ENCODE measurements at regions not wholly inside any gene's neighbourhood (a gene's known extent, or its start where the extent isn't known, plus 50 kb on each side); places are given as distances from the start of the nearest gene placed in this dataset.

DNA sequence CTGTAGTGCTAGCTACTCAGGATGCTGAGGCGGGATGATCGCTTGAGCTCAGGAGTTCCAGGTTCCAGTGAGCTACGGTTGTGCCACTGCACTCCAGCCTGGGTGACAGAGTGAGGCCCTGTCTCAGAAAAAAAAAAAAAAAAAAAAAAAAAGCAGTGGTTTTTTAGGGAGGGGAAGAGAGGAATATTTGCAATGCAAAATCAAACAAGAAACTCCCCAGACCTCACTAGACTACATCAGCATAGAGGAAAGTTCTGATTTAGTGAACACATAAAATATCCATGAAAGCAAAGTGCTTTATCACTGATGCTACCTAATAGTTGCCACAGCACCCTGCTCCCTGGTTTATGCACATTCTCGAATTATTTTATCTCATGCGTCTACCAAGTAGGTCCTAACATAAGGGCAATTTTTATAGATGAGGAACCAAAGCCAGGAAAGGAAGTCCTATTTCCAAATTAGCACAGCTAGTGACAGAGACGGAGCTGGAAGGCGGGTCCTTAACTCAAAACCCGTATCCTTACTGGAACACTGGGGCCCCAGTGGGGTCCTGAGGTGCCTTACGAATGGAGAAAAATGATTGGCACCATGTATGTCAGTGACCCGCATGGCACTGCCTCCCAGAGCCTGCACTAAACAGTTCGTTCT is 50.7 kb upstream of the GPR157 start:
- DNase-seq (ENCODE audit: low read depth in 2 of 2) = no peak

DNA sequence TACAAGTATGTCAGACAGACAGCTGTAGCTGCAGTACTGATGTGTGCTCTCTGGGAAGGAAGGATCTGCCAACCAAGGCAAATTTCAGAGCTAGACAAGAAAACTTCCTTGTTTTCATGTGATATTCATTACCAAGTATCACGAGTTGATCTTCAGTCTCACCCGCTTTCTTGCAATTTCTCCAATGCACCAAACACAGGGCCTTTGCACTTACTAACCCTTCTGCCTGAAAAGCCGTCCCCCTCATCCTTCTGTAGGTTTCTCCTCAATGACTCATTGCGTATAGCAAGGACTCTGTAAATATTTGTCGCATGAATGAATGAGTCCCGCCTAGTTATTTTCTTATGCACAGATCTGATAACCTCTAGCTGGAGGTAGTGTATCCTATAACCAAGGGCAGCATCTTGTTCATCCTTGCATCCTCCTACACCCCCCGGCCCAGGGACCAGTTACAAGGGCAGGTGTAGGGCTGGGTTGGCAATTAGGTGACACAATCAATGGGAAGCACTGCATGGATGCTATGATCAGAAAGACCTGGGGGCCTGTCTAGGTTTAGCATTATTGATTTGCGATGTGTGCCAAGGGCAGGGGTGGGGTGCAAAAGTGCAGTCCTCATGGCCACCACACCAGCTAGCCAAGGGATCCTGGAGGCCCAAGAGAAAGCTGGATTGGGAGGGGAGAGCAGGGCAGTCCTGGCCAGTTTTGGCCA is 51.4 kb upstream of the GPR157 start:
- no peak for DNase-seq (ENCODE audit: low read depth in 2 of 2)

DNA sequence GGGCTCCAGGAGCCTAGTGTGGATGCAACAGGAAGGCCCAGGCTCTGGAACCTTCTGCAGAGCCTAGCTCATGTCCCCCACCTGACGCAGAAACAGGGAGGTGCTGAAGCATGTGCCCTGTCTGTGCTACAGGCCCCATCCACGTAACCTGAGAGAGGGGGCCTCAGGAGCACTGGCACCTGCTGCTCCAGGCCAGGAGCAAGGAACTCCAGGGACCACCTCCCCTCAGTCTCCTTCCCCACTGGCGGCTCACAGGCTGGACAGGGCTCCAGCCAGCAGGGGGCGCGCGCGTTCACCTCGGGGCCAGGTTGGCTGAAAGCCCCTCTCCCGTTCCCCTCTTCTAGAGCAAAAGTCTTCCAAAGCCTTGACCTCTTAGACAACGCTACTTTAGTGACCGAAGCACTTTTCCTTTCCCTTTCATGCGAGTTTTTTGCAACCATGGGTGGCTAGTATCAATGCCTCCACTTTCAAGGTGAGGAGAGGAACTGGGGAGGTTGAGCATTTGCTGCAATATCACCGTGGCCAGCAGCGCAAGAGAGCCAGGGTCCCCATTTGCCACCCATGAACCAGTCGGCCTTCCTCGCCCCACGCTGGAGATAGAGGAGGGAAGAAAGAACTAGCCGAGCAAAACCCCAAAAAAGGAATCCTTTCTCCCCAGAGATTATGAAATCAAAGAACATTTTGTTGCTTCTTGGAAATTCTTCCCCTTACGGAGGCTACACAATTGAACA is 52.4 kb upstream of the GPR157 start:
- DNase-seq (ENCODE audit: low read depth in 2 of 2) = peak in 1 of 2 donors; percentile 71

DNA sequence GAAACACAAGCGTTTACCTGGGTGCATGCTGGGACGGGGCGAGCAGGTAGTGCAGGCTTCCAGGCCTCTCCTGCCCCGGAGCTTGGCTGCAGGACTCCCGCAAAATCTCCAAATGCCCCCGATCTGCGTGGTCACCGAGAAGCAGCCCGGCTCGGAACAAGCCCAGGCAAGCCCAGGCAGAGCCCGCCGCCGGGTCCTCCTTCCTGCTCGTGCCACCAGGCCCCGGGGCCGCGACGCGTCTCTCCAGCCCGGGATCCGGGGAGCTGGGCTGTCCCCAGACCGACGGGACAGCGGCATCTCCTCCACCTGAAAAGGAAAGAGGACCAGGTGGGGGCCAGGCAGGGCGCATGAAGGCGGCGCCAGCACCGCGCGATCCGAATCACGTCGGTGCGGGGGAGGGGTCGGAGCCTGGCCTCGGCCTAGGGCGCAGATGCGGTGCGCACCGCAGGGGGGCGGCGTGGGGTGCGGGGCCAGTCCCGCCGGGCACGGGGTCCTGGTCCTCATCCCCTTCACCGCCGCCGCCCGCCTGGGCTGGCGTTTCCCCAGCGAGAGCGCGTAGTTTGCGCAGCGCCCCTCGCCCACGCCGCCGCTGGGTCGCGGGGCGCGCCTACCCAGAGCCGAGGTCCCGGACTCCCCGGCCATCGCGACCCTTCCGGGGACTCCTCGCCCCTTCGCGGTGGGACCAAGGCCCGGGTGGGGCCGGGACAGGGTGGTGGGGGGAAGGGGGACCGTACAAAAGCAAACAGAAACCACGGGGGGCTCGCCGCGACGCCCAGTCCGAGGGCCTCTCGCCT is 52.4 kb upstream of the H6PD start:
- no peak for DNase-seq (ENCODE audit: low read depth in 2 of 2)

DNA sequence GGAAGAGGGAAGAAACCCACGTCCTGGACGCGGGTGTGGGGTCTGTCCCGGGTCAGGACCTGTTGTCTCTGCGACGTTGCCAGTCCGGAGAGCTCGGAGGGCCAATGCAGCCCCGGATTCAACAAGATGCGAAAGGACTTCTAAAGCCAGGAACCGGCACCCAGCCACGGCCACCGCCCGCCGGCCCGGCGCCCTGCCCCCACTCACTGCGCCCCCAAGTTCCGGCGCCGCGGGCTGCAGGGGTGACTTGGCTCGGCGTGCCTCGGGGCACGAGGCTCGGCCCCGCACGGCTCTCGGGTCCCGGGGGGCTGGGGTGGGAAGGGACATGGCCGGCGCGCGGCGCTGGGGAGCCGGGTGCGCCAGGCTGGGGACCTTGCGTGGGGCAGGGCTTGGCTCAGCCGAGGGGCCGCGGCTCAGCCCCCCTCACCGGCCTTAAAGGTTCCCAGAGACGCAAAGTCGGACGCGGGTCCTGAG is 51.8 kb upstream of the H6PD start:
- no peak for DNase-seq (ENCODE audit: low read depth in 2 of 2)

DNA sequence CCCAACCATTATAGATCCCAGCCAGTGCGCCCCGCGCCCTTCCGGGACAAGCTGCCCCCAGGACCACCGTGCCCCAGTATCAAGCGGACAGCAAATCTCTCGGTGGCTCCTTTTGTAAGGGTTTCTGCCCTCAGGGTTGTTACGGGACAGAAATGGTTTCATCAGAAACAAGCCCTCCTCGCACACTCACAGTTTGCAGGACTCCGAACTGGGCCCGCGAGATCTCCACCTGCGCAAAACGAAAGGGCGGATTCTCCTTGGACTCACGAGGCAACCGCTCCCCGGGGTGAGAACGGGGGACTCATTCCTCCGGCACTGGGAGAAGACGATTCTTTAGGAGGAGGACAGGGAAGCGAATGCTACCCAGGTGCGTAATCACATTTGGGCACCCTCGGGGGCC is 51.1 kb upstream of the H6PD start:
- DNase-seq (ENCODE audit: low read depth in 2 of 2) = no peak

DNA sequence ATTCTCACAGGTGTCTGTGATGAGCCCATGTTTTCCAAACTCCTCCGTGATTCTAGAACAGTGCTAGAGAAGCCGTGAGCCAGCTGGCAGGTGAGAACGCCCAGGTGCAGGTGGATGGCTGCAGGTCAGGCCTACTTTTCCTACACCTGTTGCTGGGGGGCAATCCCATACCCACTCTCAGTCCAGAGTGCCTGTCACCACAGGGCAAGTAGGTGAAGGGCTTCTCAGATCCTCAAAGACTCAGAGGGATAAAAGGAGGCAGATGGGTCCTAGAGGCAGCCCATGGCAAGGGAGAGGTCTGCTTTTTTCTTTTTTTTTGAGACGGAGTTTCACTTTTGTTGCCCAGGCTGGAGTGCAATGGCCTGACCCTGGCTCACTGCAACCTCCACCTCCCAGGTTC is 50.7 kb upstream of the H6PD start:
- no peak for DNase-seq (ENCODE audit: low read depth in 2 of 2)

DNA sequence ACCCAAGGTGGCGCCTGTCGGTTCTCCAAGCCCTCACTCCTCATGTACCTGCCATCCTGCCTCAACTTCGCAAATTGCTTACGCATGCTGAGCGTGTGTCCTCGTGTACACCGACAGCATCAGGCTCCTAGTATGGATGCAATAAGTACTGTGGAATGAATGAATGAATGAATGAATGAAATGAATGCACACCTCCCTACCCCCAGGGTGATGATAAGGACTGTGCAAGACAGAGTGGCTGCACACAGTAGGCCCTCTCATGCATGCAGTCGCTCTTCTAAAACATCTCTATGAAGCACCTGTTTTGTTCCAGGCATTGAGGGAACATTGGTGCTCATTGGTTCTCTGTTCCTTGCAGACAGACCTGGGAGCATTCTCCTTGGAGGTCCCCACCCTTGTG is 49.8 kb upstream of the H6PD start:
- no peak for DNase-seq (ENCODE audit: low read depth in 2 of 2)
